ENCODE measurements at regions not wholly inside any gene's neighbourhood (a gene's known extent, or its start where the extent isn't known, plus 50 kb on each side); places are given as distances from the start of the nearest gene placed in this dataset.

- no peak overlapping the region for H3K4me3 ChIP-seq
- no peak for ATAC-seq
- ChIA-PET SMC1A (ENCODE audit: uncharacterized antibody, unreplicated experiment) (no interaction called here), RAD21 (ENCODE audit: unreplicated experiment) (no interaction called here), POLR2A (no interaction called here), CTCF (no interaction called here)
- no peak overlapping the region for H3K4me2 ChIP-seq (ENCODE audit: control insufficient read depth, insufficient read depth)
- no peaks in the 10 kb centered on the region; the same call in 1 of the 3 replicates for H3K9me3 ChIP-seq (replicated peaks; ENCODE audit: control insufficient read depth, insufficient read depth, low read length)
- in situ Hi-C loops (cut with MboI) (no loop called here), intact Hi-C loops (cut with micrococcal nuclease; ENCODE audit: unreplicated experiment) (no loop called here)
- H4K20me1 ChIP-seq (ENCODE audit: control insufficient read depth, insufficient read depth) = no peaks in the 10 kb centered on the region
- H3K36me3 ChIP-seq (ENCODE audit: control insufficient read depth in 2 of 2, insufficient read depth in 2 of 2, low read length in 1 of 2) = no peaks in the 10 kb centered on the region
- no peak for DNase-seq (ENCODE audit: low read depth, low spot score)
- H3K27ac ChIP-seq (ENCODE audit: control insufficient read depth, insufficient read depth) = no peak overlapping the region
- WGBS (ENCODE audit: insufficient coverage, insufficient replicate concordance, low lambda C conversion rate, missing lambda C conversion rate) = 28% methylated on average over 2 of the region's 2 CpGs
- no peaks in the 10 kb centered on the region for H3K79me2 ChIP-seq (ENCODE audit: control insufficient read depth, insufficient read depth, low read length)
- BruUV-seq (replicated peaks) = no TSS peak
- H2AFZ ChIP-seq (ENCODE audit: control insufficient read depth, low read depth, low read length) = no peak overlapping the region
- H3K27me3 ChIP-seq (replicated peaks in 1 of 2; ENCODE audit: control insufficient read depth in 2 of 2, insufficient read depth in 2 of 2, low read length in 1 of 2) = no peaks in the 10 kb centered on the region
- H3K9ac ChIP-seq (ENCODE audit: control insufficient read depth, insufficient read depth, low read length) = no peak overlapping the region
- no peak for FAIRE-seq
- H3K4me1 ChIP-seq (ENCODE audit: control insufficient read depth, insufficient read depth, low read length) = no peaks in the 10 kb centered on the region
- TF ChIP-seq RBBP5 (conservative IDR thresholded peaks at IDR 0.05) (no peak), TCF7 (IDR thresholded peaks at IDR 0.05; ENCODE audit: borderline replicate concordance) (no peak), SUPT20H (IDR thresholded peaks at IDR 0.05; ENCODE audit: borderline replicate concordance, control insufficient read depth, low read depth, low read length) (no peak), ZBTB11 (CRISPR knock-in tag; IDR thresholded peaks at IDR 0.05) (no peak), NKRF (conservative IDR thresholded peaks at IDR 0.05) (no peak), RAD21 (IDR thresholded peaks at IDR 0.05; ENCODE audit: insufficient read depth, low read depth, low read length) (no peak), ETV6 (conservative IDR thresholded peaks at IDR 0.05 in 1 of 2, IDR thresholded peaks at IDR 0.05 in 1 of 2; ENCODE audit: borderline replicate concordance in 1 of 2, low read depth in 1 of 2) (no peak), ZBTB40 (IDR thresholded peaks at IDR 0.05; ENCODE audit: borderline replicate concordance) (no peak), CEBPZ (IDR thresholded peaks at IDR 0.05; ENCODE audit: low read depth, low read length) (no peak), SREBF2 (IDR thresholded peaks at IDR 0.05; ENCODE audit: low read length) (no peak), HCFC1 (IDR thresholded peaks at IDR 0.05; ENCODE audit: low read length) (no peak), YBX1 (IDR thresholded peaks at IDR 0.05) (no peak)
These were observed 195.4 kb downstream of the LACC1 start for GRCh38 chr13:44075113-44075512.

All from GM12878 (cell line).